Glomerular endothelial cell (primary cell): ENCODE measurements at regions not wholly inside any gene's neighbourhood (a gene's known extent, or its start where the extent isn't known, plus 50 kb on each side); places are given as distances from the start of the nearest gene placed in this dataset.

Experiments used
- DNase-seq: peaks from one replicate; pipeline ENCODE4 v3.0.0-alpha.2; 2011; ENCODE audit warnings: low read depth, low spot score; ENCODE audit errors: extremely low read depth

DNA sequence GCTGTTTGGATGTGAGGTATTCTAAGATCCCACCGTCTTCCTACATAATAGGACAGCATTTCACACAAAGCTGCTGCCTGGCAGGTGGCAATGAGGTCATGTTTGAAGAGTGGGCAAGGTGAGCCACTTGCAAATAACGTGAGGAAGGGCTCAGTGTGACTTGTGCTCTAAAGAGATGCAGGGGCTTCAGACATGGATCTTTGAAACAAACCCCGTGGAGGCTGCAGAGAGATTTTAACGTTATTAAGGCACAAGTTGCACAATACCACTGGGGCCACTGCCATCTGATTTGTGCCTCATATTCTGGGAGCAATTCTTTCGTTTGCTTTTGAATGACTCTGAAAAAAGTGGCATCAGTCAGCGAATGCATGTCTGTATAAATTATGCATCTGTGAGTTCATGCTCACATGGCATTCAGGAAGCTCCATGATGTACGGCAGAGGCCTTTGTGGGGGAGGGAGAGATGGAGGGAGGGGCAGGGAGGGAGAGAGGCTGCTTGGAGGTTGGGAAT lies 362.0 kb downstream of the SOX11 start:
- no peak for DNase-seq

DNA sequence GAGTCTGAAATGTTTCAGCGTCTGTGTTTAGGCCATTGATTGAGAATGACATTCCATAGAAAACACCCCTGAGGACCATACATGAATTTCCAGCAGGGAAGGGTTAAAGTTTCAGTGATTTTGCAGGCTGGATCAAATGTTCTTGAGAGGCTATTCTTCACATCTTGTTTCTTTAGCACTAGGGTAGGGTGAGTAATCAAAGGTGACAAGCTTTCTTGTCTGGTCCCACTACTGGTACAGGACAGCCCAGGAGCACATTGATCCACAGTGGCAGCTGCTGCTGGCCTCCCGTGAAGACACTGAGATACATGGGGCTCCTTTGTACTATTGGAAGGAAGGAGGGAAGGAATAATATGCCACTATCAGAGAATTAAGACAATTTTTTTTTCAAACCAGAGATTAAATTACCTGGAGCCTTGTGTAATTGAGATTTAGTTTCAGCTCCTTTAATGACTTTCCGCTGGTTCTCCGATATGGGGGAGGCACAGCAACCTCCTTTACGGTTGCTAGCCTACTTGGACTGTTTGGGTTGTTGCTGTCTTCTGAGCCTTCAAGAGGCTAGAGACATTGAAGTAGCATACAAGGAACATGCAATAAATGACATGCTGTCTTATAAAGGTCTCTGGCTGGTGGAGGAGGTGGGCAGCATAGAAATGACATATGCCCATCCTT lies 368.9 kb downstream of the SOX11 start:
- DNase-seq: no peak

DNA sequence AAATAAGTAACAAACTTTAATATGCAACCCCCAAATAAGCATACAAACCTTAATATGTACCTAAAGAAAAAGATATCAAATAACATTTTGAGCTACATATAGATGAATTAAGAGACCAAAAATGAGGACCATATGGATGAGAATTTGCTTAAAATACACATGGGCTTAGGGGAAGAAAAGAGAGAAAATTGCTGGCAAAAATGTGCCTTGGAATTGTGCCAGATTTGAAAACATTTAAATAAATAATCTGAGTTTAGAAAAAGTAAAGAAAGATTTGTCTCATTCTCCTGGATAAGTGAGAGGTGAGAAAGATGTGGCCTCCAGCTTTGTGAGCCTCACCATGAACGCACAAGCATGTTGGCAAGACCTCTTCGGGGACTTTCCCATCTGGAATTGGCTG lies 372.6 kb downstream of the SOX11 start:
- DNase-seq: no peak

DNA sequence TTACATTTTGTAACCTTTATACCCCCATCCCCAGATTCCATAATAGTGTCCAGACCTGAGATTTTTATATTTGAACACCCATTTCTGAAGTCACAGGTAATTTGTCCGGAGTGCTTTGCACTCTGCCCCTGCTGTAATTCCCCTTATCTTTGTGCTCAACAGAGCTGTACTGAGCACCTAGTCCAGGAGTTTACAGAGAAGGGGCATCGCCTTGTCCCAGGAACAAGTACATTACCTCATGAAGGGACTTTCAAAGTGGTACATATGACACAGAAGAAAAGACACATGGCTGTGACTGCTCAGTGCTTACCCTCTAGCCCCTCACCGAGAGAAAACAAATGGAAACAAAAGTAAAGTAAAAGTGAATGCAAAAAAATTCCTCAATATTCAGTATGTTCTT lies 373.5 kb downstream of the SOX11 start:
- no peak for DNase-seq

DNA sequence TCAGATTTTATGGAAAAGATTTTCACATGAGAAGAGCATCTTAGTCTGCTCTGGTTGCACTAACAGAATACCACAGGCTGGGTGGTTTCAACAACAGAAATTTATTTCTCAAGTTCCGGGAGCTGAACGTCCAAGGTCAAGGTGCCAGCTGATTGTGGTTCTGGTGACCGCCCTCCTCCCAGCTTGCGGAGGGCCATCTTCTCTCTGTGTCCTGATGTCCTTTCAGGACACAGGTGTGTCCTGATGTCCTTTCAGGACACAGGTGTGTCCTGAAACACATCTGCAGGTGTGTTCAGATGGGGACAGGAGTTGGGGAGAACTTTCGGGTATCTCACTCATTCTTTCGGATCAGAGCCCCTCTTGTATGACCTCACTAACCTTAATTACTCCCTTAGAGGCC lies 374.9 kb downstream of the SOX11 start:
- no peak for DNase-seq

DNA sequence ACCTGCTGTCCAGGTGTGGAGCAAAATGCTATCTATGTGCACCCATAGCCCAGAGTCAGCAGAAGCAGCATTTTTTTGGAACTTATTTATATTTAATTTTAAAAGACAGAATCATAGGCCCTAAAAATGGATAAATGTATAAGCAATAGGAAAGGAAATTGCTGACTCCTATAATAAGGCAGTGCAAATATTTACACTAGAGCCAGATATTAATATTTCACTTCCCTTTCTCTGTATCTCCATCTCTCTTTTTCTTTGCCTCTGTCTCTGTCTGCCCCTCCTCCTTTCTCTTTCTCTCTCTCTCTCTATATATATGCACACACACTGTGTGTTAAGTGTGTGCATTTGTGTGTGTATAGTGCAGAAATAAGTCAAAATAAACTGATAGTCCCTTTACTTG lies 375.6 kb downstream of the SOX11 start:
- no peak for DNase-seq

DNA sequence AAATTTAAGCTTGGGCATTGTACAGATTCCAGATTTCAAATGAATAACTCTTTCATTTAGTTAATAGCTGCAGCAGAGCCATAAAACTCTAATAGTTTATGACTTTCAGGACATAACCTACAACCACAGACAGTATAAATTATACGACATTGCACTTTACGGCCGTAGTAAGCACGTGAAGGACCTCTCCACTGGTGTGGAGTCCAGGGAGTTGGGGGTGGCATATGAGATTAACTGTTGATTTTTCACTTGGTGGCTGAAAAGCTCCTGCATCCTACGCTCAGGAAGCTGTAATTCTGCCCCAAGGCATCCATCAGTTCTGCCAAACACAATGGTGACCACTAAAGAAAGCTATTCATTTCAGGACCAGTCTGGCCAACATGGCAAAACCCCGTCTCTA lies 376.2 kb downstream of the SOX11 start:
- DNase-seq: no peak

DNA sequence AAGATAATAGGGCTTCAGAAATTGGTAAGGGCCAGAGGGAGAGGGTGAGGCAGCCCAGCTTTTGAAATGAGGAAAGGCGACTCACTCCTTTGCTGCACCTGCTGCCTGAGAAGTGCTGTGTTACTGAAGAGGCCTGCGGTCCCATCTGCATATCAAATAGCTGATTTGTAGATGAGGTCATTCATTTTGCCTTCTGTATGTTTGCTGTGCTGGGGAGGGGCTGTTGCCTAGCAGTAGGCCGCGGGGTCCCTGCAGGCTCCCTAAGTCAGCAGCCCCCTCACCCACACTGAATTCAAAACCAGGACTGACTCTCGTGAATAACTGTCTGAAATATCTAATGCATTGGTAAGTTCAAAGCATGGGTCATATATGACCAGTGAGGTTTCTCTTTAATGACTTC lies 377.2 kb downstream of the SOX11 start:
- no peak for DNase-seq

DNA sequence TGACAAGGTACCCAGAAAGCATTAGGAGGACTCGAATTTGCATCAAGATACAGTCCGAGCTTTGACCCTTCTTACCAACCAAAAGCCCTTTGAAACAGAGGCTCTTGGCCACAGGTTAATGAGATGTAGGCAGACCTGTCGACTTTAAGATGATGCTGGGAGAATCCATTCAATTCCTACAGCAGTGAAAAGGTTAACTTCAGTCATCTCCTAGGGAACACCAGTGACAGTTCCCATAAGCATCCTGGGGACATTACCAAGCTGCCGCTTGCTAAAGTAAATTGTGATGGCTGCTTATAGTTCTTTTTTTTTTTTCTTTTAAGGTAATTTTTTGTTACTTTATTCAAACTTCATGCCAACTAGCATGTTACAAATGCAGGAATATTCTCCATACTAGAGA lies 379.3 kb downstream of the SOX11 start:
- no peak for DNase-seq

DNA sequence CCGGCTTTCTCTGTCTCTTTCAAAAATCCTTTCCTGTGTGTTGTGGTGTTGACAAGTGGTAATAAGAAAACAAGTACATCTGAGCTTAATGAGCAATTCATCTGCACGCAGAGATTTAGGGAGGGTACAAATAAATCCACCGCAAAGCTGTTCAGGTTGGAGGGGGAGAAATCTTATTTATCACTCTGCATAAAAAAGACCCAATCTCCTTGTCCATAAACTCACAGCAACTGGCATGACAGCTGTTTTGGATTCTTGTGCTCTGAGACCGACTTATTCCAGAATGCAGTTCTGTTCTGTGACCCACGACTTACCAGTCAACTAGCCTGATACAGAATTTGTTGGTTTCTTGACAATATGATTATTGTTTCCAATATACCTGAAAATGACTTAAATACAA lies 380.1 kb downstream of the SOX11 start:
- DNase-seq: no peak

DNA sequence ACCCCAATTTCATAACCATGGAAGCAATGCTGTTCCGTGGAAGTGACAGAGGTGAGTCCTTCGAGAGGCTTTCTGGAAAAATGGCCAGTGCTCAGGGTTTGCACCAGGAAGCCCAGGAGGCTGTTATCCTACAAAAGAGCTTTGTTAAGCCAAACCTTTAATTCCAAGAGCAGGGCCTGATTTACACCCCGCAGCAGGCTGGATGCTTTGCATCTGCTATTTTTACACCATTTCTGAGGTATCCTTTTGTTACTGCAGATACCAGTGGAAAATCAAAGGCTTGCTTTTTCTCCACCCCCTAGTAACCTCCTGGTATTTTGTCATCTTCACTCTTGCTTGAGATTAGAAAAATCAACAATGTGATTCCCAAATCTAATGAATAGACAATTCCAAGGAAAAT lies 380.6 kb downstream of the SOX11 start:
- DNase-seq: no peak

DNA sequence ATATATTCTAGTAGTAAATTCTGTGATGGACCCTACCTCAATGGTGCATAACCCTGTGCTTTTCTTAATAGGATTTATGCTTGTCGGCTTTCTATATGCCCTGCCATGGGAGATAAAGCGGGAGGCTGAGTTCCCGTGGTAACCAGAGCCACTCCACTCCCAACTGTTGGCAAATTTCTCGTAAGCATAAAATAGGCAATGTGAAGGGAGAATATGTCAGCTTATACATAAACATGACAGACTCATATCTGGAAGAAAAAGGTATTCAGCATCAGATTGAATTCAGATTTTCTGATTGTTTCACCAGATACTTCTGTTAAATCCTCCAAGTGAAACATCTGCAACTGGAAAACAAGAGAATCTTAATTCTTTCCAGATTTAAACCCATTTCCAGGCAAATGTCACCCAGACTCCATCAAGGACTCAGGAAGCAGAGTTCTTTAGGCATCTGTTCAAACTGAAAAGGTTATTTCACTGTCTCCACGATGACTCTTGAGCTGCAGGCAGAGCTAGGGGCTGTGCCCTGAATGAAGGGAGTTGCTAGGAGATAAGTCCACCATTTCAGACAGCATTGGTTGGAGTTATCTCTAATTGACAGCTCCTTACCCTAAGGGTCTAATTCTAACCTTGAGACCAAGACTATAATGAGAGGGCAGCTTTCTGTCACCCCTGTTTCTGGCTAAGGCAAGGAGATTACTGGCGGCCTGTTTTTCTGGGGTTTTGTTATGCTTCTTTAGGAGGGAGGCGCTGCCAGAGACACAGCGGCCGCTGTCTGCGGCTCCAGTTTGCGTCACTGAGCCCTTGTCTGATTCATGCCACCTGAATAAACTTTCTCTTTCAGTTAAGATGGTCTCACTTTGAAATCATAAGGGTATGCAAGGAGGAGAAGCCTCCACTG lies 381.3 kb downstream of the SOX11 start:
- no peak for DNase-seq

DNA sequence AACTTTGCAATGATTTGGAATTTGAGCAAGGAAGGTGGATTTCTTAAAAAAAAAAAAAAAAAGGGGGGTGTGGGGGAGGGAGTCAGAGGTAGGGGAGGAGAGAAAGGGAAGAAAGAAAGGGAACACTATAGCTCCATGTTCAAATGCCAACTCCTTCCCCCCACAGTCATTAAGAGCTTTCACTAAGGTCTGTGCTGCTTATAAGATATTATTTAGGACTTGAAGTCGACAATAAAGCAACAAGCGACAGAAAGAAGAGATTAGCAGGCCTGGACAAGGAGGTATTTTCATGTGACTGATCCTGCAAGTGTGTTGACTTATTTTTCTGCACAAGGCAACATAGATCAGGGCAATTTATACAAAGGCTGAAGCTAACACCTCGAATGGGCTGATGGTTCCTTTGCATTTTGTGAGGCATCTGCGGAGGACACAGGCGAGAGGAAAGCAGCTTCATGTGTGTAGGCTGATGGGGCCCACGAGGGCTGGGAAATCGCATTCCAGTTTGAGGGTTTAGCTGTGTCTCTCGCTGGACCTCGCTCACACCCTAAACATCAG lies 382.0 kb downstream of the SOX11 start:
- DNase-seq: no peak

DNA sequence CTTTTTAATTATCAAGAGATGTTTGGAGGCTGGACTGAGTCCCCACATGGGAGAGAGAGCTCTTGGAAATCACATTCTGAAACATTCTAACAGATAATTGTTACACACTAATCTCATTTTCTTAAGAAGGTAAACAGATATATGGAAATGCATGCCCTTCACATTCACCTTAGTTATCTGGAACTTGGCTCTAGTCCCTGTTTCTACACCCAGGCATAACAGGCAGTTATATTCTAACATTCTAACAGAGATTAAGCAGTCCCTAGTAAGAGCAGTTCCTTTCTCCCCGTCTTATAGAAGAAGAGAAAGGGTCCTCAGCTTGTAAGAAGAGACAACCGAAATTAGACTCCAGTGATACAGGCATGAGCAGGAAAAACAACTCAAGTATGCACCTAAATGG lies 385.4 kb downstream of the SOX11 start:
- no peak for DNase-seq

DNA sequence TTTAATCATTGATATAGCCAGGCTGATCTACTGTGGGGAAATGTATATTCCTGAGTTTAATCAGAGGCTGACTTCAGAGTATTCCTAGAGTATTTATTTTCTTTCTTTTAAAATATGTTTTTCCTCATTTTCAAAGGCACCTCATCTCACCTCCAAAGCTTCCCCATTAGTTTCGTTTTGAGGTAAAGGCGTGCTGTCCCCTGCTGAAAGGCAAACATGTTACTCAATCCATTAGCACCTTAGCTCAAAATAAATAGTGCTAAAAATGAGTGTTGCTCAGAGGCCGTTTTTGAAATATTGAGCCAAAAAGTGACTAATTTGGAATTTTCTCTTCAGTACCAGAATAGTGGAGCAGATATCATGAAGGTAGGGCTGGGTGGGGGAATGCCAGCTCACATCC lies 386.2 kb downstream of the SOX11 start:
- DNase-seq: no peak

DNA sequence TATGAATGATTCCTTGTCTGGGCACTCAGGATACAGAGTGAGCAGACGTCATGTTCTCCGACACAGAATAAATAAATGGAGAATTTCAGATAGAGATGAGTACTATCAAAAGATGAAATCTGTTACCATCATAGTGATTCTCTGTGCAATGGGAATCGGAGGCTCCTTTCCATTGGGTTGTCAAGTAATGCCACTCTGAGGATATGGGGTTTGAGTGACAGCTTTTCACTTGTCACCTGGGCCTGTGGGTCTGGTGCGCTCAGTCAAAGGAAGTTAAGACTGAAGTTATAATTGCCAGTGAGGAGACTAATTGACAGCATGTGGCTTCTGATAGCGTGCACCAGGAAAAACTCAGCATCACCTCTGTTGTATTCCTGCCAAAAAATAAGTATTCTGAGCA lies 387.2 kb downstream of the SOX11 start:
- no peak for DNase-seq

DNA sequence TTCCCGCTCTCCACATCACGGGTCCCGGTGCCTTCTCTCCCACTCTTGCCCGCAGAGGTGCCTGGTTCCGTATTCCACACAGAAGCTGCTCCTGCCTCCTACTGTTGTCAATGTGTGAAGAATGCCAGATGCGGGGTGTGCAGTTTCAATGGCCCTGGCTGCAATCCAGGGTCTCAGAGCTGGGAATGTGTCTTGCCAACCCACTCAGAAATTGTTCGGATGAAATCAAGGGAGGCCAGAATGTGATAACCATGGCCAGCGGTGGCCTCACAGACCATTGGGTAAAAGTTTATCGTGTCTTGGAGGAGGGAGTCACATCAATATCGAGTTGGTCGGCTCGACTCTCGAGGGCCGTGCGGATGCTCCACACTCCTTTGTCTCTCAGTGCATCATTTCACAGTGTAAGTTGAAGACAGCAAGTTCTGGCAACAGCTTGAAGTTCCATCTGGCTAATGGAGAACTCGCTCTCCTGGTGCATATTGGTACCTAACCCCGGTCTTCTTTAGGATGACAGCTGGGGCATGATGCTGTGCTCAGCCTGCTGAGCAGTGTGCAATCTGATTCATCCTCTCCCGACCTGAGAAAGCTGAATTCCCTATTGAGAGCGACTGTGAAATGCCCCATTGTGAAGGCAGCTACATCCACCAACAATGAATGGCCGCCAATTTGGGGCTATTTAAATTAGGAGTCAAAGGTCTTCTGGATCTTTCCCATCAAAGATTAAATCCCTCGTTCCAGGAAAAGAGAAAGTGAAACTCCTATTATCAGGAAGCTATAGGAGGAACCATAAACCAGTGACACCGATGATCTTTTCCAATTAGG lies 389.0 kb downstream of the SOX11 start:
- DNase-seq: no peak

DNA sequence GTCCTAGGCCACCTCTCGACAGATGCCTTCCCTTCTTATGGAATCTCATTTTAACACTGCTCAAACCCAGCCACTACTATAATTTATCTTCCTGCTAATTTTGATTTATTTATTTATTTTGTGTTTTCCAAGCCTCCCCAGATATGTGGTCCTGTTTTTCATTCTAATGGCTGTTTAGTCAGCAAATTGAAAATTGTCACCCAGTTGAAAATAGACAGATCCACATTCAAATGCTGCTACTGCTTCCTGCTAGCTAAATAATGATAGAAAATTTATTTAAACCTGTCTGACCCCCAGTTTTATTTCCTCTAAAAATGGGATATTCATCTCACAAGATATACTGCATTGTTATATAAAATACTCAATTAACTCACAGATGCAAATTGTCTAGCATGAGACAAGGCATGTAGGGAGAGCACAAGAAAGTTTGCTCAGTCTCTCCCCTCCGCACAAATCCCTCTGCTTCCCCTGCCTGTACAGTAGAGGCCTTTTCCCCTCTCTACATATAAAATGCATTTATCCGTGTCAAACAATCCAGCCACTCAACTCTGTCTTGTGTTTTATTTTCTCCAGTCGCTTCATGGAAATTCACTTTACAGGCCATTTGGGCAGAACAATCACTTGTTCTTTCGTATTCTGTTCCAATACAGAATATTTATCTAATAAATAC lies 389.9 kb downstream of the SOX11 start:
- no peak for DNase-seq

DNA sequence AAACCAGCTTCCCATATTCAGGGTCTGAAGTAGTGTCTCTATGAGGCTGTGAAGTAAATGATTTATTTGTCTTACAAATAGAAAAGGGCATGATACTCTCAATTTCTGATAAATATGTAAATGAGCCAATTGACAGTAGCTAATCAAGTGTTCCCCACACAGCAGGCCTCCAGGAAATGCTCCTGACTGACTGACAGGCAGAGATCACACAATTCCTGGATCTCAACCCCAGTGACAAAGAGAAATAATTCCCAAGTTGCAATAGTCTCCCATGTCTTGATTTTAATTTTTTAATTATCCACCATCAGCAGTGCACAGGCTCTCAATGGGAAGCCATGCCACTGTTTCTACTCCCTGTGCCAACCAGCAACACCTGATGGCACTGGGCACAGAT lies 390.4 kb downstream of the SOX11 start:
- DNase-seq: no peak

DNA sequence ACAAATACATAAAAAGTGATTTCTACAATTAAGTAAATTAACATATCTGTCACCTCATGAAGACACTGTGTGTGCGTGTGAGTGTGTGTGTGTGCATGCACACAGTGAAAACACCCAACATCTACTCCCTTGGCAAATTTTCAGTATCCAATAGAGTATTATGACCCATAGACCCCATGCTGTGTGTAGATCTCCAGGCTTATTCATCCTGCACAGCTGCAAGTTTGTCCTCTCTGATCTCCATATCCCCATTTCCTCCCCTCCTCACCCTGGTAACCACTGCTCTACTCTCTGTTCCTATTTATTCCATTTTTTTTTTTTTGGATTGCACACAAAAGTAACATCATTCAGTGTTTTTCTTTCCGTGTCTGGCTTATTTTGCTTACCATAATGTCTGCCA lies 391.0 kb downstream of the SOX11 start:
- no peak for DNase-seq

DNA sequence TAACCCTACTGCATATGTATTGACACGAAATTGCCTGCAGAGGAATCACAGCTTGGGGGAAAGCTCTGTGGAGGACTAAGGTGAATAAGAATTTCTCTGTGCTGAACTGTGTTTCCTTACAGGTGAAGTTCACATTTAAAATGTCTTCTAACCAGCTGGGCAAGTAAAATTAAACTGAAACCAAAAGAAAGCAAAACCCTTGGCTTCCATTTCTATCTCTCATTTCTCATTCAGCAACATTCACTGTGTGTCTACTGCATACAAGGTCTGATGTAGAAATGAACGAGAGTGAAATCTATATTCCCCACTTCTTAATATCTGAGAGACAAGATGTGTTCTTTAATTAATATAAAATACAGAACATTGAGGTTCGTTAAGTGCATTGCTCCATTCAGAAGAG lies 397.3 kb downstream of the SOX11 start:
- no peak for DNase-seq
